ENCODE measurements at regions not wholly inside any gene's neighbourhood (a gene's known extent, or its start where the extent isn't known, plus 50 kb on each side); places are given as distances from the start of the nearest gene placed in this dataset.

DNA sequence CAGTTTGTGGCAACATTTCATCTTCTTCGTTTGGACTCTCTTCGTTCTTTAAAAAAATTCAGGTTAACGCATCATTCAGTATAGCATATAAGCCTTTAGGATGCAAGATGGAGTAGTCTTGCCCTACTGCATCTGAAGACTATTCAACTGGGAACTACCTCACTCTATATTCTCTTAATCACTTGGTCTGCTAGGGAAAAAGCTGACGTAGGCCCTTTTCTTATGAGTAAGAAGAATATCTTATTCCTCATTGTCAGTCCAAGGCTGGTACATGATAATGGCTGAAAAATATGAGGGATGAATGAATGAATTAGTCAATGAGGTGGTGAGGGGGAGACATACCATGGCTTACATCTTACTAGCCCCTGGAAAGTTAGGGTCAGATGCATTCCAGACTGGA is 294.2 kb downstream of the GPATCH2 start:
- TF ChIP-seq, protein P1, sequence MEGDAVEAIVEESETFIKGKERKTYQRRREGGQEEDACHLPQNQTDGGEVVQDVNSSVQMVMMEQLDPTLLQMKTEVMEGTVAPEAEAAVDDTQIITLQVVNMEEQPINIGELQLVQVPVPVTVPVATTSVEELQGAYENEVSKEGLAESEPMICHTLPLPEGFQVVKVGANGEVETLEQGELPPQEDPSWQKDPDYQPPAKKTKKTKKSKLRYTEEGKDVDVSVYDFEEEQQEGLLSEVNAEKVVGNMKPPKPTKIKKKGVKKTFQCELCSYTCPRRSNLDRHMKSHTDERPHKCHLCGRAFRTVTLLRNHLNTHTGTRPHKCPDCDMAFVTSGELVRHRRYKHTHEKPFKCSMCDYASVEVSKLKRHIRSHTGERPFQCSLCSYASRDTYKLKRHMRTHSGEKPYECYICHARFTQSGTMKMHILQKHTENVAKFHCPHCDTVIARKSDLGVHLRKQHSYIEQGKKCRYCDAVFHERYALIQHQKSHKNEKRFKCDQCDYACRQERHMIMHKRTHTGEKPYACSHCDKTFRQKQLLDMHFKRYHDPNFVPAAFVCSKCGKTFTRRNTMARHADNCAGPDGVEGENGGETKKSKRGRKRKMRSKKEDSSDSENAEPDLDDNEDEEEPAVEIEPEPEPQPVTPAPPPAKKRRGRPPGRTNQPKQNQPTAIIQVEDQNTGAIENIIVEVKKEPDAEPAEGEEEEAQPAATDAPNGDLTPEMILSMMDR (IDR thresholded peaks at IDR 0.05; ENCODE audit: low read depth, low read length), result no peak

DNA sequence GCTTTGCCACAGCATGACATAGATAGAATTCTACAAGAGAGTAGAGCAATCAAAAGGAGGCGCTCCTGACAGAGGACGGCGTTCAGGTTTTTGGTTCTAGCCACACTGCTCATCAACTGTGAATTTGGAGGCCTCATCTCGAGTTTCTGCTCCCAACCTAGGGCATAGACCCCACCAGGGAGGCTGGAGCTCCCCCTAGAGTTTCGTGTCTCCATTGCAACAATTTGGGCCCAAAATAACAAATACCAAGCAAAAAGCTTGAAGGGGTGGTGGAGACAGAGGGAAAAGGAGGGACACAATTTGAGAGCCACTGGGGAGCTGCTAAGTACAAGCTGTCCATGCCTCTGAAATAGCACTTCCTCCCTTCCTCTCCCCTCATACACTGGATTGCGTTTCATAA is 297.0 kb downstream of the GPATCH2 start:
- TF ChIP-seq, protein P1 (IDR thresholded peaks at IDR 0.05; ENCODE audit: low read depth, low read length), result peak; percentile 61
- no peak for DNase-seq (ENCODE audit: extremely low read depth, low read depth)

More for the DNA sequence above, 294.2 kb downstream of the GPATCH2 start:
- no peak for DNase-seq (ENCODE audit: extremely low read depth, low read depth)

DNA sequence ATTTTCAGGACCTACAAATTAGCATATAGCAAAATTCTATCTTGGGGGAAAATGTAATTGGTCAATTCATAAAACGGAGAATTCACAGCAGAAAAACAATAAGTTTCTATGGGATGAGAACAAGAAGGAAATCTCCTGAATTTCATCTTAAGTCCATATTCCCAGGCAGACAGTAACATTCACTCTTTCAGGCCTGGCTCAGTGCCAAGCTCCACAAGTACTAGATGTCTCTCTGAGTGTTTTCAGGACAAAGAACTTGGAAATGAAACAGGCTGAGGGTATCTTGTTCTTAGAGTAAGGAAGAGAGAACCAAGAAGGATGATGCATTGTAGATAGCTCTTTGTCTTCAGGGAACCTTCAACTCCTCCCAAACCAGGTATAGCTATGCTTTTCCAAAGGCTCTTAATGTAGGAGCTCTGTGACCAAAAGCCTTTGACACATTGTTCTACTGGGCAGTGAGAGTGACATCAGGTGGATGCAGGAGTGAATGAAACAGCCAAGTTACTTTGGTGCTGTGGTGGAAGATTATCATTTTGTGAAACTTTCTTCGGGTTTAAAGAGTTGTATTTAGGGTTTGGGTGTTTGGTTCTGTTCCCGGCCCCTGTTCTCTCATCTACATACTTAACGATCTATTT is 298.3 kb downstream of the GPATCH2 start:
- TF ChIP-seq, protein P1 (IDR thresholded peaks at IDR 0.05; ENCODE audit: low read depth, low read length), result no peak
- DNase-seq (ENCODE audit: extremely low read depth, low read depth), result no peak

DNA sequence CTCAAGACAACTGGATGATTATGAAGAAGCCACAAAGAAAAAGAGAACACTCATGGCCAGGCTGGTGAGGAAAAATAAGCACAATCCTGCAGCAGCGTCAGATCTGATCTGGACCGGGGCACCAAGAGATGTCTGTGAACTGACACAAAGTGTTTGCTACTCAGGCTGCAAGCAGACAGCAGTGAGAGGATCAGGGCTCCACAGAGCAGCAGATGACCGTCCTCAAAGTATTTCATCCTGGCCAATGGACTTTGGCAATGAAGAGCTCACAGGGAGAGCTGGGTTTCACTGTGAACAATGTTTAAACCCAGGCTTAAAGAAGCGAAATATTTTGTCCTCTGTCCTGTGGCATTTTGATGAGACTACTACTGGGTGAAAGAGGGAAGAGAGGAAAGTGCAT is 299.2 kb downstream of the GPATCH2 start:
- TF ChIP-seq, protein P1 (IDR thresholded peaks at IDR 0.05; ENCODE audit: low read depth, low read length), result no peak
- DNase-seq (ENCODE audit: extremely low read depth, low read depth), result no peak

- DNase-seq (ENCODE audit: extremely low read depth, low read depth), result no peak
- TF ChIP-seq, protein P1 (IDR thresholded peaks at IDR 0.05; ENCODE audit: low read depth, low read length), result no peak
Observed at GRCh38 chr1:217327901-217328300, 303.0 kb downstream of the GPATCH2 start.

DNA sequence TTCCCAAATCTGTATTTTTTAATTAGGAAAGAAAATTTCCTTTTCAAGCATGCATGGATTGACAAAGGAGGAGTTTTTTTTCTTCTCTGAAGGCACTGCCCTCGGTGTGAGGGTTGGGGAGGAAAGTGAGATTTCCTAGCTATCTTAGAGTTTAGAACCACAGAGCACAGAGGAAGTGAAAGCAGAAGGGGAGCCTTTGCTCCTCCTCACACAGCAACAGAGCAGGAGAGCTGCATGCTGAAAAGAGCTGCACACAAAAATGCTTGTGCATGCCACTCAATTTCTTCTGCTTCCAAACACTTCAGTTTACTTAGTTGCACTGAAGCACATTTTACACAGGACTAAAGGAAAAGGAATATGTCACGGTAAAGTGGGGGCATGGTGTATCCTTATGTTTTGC is 308.1 kb downstream of the GPATCH2 start:
- TF ChIP-seq, protein P1 (IDR thresholded peaks at IDR 0.05; ENCODE audit: low read depth, low read length), result no peak
- no peak for DNase-seq (ENCODE audit: extremely low read depth, low read depth)

DNA sequence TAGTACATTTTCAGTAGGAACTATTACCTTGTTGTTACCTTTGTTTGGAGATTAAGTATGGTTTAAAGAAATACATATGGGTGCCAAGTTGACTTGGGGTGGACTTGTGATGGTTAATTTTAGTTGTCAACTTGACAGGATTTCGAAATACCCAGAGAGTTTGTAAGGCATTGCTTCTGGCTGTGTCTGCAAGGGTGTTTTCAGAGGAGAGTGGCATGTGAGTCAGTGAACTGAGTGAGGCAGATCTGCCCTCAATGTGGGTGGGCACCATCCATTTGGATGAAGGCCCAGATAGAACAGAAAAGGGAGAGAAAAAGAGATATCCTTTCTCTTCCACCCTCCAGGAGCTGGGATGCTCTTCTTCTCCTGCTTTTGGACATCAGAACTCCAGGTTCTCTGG is 315.5 kb downstream of the GPATCH2 start:
- DNase-seq (ENCODE audit: extremely low read depth, low read depth), result no peak
- TF ChIP-seq, protein P1 (IDR thresholded peaks at IDR 0.05; ENCODE audit: low read depth, low read length), result no peak
